Right renal pelvis (tissue), 4 donors: ENCODE measurements at regions not wholly inside any gene's neighbourhood (a gene's known extent, or its start where the extent isn't known, plus 50 kb on each side); places are given as distances from the start of the nearest gene placed in this dataset.
"Not testable (repeated sequence)": the region's sequence is repeated elsewhere in the genome, so short reads cannot be mapped to it uniquely, and the experiment has no call there.

ENCODE experiments used
- DNase-seq, 4 donors: peaks; one replicate each; pipeline ENCODE4 v3.0.0-alpha.2; 2013; ENCODE audit warnings: low read depth in 4 of 4, low spot score in 3 of 4, missing footprints in 1 of 4

DNA sequence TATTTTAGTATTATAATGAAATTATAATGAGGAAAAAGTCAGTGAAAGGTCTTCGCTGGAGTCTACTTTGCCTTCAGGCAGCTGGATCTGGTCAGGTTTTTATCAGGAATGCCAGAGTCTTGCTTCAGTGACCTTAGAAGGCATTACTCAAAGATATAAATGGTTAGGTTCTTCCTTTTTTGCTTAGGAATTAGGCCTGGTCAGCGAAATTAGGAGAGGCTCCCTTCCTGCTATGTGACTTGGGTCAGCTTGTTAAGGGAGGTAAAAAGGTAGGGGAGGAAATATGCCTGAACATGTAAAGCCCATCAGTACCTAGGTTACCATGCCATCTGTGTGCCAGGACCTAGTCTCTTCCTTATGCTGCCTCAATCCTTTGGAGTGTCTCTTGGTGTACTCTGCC, 115.1 kb downstream of the OTOR start:
- no peak for DNase-seq

- DNase-seq = no peak
Measured at GRCh38 chr20:16864069-16864468, 115.9 kb downstream of the OTOR start.

- no peak for DNase-seq
Measured at GRCh38 chr20:16864963-16865362, 116.8 kb downstream of the OTOR start.

GRCh38 chr20:16865406-16865805, 117.2 kb downstream of the OTOR start:
- DNase-seq = no peak

- not testable (repeated sequence) for DNase-seq
Measured at GRCh38 chr20:16873124-16873523, 125.0 kb downstream of the OTOR start.

DNA sequence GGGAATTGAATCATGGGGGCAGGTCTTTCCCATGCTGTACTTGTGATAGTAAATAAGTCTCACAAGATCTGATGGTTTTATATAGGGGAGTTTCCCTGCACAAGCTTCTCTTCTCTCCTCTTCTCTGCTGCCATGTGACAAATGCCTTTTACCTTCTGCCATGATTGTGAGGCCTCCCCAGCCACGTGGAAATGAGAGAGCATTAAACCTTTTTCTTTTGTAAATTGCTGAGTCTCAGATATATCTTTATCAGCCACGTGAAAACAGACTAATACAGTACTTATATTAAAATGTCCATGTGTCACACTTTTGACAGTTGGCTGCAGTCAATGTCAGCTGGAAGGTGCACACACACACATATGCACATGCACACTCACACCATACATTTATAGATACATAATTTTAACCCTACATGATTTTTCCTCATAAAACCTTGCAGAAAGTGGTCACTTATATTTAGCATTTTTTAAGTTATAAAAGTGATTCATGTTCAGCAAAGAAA, 128.9 kb downstream of the OTOR start:
- DNase-seq = no peak

DNA sequence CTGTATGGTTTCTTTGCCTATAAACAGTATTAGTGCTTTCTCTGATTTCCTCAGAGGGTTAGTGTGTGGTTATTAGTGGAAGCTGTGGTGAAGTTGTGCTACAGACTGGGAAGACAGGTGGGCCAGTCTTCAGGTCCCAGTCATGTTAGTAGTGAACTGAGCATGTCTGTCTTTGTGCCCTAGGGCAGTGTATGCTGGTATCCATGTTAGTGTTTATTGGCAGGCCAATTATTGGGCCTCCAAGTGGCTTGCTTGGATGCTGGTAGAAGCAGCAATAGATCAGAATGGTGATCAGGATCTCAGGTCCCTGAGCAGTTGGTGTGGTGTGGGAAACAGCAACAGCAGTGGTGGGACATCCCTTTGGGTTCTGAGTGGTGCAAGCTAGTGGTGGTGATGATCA, 137.6 kb downstream of the OTOR start:
- no peak for DNase-seq

- no peak for DNase-seq
Measured at GRCh38 chr20:16898433-16898832, 150.3 kb downstream of the OTOR start.

GRCh38 chr20:16902662-16903061, 154.5 kb downstream of the OTOR start:
- no peak for DNase-seq

GRCh38 chr20:16904751-16905150, 156.6 kb downstream of the OTOR start:
- DNase-seq = no peak

DNA sequence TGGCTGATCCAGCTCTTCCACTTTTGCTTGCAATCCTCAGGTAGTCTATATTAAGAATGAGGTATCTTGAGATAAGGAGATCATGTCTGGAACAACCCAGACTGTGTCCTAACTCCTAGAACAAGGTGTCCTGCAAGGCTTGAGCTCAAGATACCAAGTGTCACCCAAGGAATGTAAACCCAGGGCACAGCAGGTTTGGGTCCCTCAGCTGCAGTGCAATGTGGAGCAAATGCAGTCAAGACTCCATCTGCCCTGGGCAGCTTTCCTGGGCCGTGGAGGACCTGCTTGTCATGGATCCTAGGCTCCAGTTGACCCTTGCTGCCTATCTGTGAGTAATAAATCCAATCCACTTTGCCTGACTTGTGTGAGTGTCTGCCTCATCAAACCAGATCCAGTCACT, 166.1 kb downstream of the OTOR start:
- no peak for DNase-seq

GRCh38 chr20:16916165-16916564, 168.0 kb downstream of the OTOR start:
- no peak for DNase-seq

- DNase-seq = no peak
Measured at GRCh38 chr20:16917636-16918035, 169.5 kb downstream of the OTOR start.

DNA sequence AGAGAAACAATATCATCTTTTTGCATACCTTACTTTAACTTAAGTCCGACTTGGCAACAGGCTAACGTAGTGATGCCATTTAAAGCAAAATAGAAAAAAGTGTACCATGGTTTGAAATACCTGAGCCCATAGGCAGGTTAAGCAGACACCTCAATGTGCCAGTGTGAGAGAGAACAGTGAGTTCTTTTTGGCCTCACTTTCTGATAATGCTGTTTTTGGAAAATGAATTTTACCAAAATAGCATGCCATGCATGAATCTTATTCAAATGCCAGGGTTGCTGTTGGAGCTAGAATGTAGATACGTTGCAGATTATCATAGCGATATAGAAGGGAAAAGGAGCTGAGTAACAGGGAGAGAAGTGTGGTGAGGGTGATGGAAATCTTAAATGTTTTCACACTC, 170.2 kb downstream of the OTOR start:
- DNase-seq = no peak

GRCh38 chr20:16919841-16920240, 171.7 kb downstream of the OTOR start:
- DNase-seq = no peak

GRCh38 chr20:16922834-16923233, 174.7 kb downstream of the OTOR start:
- DNase-seq = no peak

- DNase-seq = no peak
Measured at GRCh38 chr20:16926626-16927430, 178.7 kb downstream of the OTOR start.

GRCh38 chr20:16929756-16930155, 181.6 kb downstream of the OTOR start:
- DNase-seq = no peak

GRCh38 chr20:16930656-16931055, 182.5 kb downstream of the OTOR start:
- no peak for DNase-seq

DNA sequence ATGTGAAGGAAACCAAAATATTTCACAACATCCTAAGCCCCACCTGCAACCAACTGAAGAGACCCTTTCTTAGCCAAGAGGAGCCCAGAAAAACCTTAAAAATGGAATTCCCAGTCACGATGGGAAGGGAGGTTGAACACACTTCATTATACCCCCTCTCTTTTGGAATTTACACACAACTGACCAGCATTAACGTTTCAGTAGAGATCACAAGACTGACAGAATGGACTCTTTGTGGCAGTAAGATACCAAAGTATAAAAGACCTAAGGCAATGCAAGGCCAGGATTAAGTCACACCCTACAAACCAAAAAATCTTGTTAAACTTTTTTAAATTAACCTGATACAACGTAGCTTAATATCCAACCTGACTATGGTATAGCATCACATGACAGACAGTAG, 190.9 kb downstream of the OTOR start:
- DNase-seq = no peak

DNA sequence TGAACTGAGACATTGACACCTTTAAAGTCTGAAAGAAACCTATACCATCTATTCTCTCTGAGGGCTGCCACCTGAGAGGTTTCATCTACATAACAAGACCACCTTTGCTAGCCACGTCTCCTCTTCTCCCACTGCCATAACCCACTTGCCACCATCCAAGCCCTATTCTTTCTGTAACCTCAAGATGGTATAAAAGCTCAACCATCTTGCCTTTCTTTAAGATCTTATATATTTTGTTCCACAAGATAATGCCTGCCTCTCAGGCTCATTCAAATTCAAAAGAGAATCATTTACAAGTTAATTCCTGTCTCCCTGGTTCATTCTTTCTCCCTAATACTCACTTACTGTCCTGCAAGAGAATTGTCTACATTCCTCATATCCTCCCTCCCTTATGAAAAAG, 192.5 kb downstream of the OTOR start:
- DNase-seq = no peak

GRCh38 chr20:16942051-16942450, 193.9 kb downstream of the OTOR start:
- no peak for DNase-seq

GRCh38 chr20:16942756-16943155, 194.6 kb downstream of the OTOR start:
- DNase-seq = no peak
